HEK293T (cell line): ENCODE measurements at regions not wholly inside any gene's neighbourhood (a gene's known extent, or its start where the extent isn't known, plus 50 kb on each side); places are given as distances from the start of the nearest gene placed in this dataset.
A peak's percentile ranks its signal among the peaks of the same experiment; 100 is the strongest.

Experiments used
- CTCF ChIA-PET: fragments of 350-600 bp; formaldehyde crosslinking; extraction: SDS; loops from one replicate; lab custom pipeline; 2021; ENCODE audit warnings: antibody characterized with exemption, inconsistent platforms; lab: Yijun Ruan, JAX
- POLR2A ChIA-PET: fragments of 350-600 bp; formaldehyde crosslinking; extraction: SDS; loops from one replicate; lab custom pipeline; 2020; ENCODE audit warnings: antibody characterized with exemption, inconsistent platforms; lab: Yijun Ruan, JAX
- DNase-seq: peaks from one replicate; pipeline ENCODE4 v3.0.0; 2012; ENCODE audit warnings: mixed read lengths; ENCODE audit errors: extremely low spot score
- ARNT ChIP-seq: fragments of 450-650 bp; IDR thresholded peaks from 2 replicates; pipeline ENCODE4 v1.6.1; 2017; ENCODE audit warnings: mild to moderate bottlenecking
- BHLHE40 ChIP-seq: fragments of 450-650 bp; IDR thresholded peaks from 2 replicates; pipeline ENCODE4 v1.6.1; 2016; ENCODE audit warnings: mild to moderate bottlenecking, moderate library complexity, borderline replicate concordance
- CTBP1 ChIP-seq: fragments of 450-650 bp; IDR thresholded peaks from 2 replicates; pipeline ENCODE4 v1.6.1; 2016; ENCODE audit warnings: borderline replicate concordance
- ELF4 ChIP-seq: fragments of 450-650 bp; IDR thresholded peaks from 2 replicates; pipeline ENCODE4 v1.6.1; 2017; ENCODE audit warnings: antibody characterized with exemption
- FOXA1 ChIP-seq: fragments of 450-650 bp; IDR thresholded peaks from 2 replicates; pipeline ENCODE4 v1.6.1; 2016; ENCODE audit warnings: mild to moderate bottlenecking
- FOXK2 ChIP-seq: fragments of 450-650 bp; IDR thresholded peaks from 2 replicates; pipeline ENCODE4 v1.6.1; 2016; ENCODE audit warnings: mild to moderate bottlenecking
- FOXM1 ChIP-seq: fragments of 450-650 bp; IDR thresholded peaks from 2 replicates; pipeline ENCODE4 v1.6.1; 2017; ENCODE audit warnings: mild to moderate bottlenecking, borderline replicate concordance
- HDGF ChIP-seq: fragments of 450-650 bp; IDR thresholded peaks from 2 replicates; pipeline ENCODE4 v1.6.1; 2017; ENCODE audit warnings: antibody characterized with exemption, borderline replicate concordance
- L3MBTL2 ChIP-seq: fragments of 450-650 bp; conservative IDR thresholded peaks from 2 replicates; pipeline ENCODE4 v1.6.1; 2016; ENCODE audit warnings: mild to moderate bottlenecking
- LEF1 ChIP-seq: fragments of 450-650 bp; IDR thresholded peaks from 2 replicates; pipeline ENCODE4 v1.6.1; 2017; ENCODE audit warnings: mild to moderate bottlenecking, borderline replicate concordance
- NFRKB ChIP-seq: fragments of 450-650 bp; IDR thresholded peaks from 2 replicates; pipeline ENCODE4 v1.6.1; 2016; ENCODE audit warnings: mild to moderate bottlenecking, moderate library complexity
- PKNOX1 ChIP-seq: fragments of 450-650 bp; IDR thresholded peaks from 2 replicates; pipeline ENCODE4 v1.6.1; 2016
- SP1 ChIP-seq: fragments of 450-650 bp; IDR thresholded peaks from 2 replicates; pipeline ENCODE4 v1.6.1; 2017
- SUZ12 ChIP-seq: fragments of 450-650 bp; IDR thresholded peaks from 2 replicates; pipeline ENCODE4 v1.6.1; 2016; ENCODE audit warnings: mild to moderate bottlenecking
- TARDBP ChIP-seq: fragments of 450-650 bp; IDR thresholded peaks from 2 replicates; pipeline ENCODE4 v1.6.1; 2016
- ZNF384 ChIP-seq: fragments of 450-650 bp; IDR thresholded peaks from 2 replicates; pipeline ENCODE4 v1.6.1; 2016

- DNase-seq = no peak
- no peak for TF ChIP-seq FOXM1
- TF ChIP-seq LEF1 = no peak
- no peak for TF ChIP-seq FOXK2
- TF ChIP-seq FOXA1 = no peak
- no peak for TF ChIP-seq SUZ12
- no peak for TF ChIP-seq SP1
- ChIA-PET POLR2A (no interaction called here), CTCF (no interaction called here)
Measured at GRCh38 chr15:31251165-31251564, 75.5 kb upstream of the KLF13 start.

GRCh38 chr15:31252171-31252785 lies 74.4 kb upstream of the KLF13 start:
- POLR2A ChIA-PET = no interaction called here
- CTCF ChIA-PET = no interaction called here
- DNase-seq = no peak
- no peak for TF ChIP-seq TARDBP
- TF ChIP-seq PKNOX1 = no peak
- no peak for TF ChIP-seq HDGF
- no peak for TF ChIP-seq LEF1
- no peak for TF ChIP-seq SP1
- no peak for TF ChIP-seq FOXK2
- no peak for TF ChIP-seq L3MBTL2
- TF ChIP-seq FOXA1 = no peak
- TF ChIP-seq CTBP1 = no peak
- TF ChIP-seq ARNT = no peak
- no peak for TF ChIP-seq FOXM1
- no peak for TF ChIP-seq ELF4
- no peak for TF ChIP-seq ZNF384
- no peak for TF ChIP-seq SUZ12
- TF ChIP-seq NFRKB = no peak
- no peak for TF ChIP-seq BHLHE40

GRCh38 chr15:31254431-31255175 lies 72.0 kb upstream of the KLF13 start:
- ChIA-PET CTCF (interaction anchor here (0.8 to 1.2 kb wide), 2 partner anchors 9 to 184 kb away, joined by 3 to 4 read pairs; no protein-coding TSS in a partner anchor), POLR2A (no interaction called here)
- TF ChIP-seq NFRKB = no peak
- TF ChIP-seq FOXK2 = no peak
- TF ChIP-seq SUZ12 = no peak
- no peak for TF ChIP-seq SP1
- no peak for TF ChIP-seq FOXM1
- no peak for TF ChIP-seq LEF1
- TF ChIP-seq ZNF384 = no peak
- TF ChIP-seq HDGF = no peak
- no peak for TF ChIP-seq ARNT
- no peak for TF ChIP-seq PKNOX1
- TF ChIP-seq CTBP1 = no peak
- peak; percentile 23 for DNase-seq

GRCh38 chr15:31255176-31255510 lies 71.5 kb upstream of the KLF13 start:
- TF ChIP-seq BHLHE40 (no peak), FOXA1 (no peak), FOXM1 (no peak), NFRKB (no peak), ZNF384 (no peak), L3MBTL2 (no peak), ARNT (no peak), LEF1 (no peak), FOXK2 (no peak), TARDBP (no peak), SUZ12 (no peak), SP1 (no peak), PKNOX1 (no peak), ELF4 (no peak)
- CTCF ChIA-PET = interaction anchor here (1.2 kb wide), 1 partner anchor 183 kb away, joined by 4 read pairs; no protein-coding TSS in a partner anchor
- DNase-seq = no peak
- POLR2A ChIA-PET = no interaction called here

- DNase-seq = no peak
- ChIA-PET CTCF (no interaction called here), POLR2A (no interaction called here)
- TF ChIP-seq NFRKB (no peak), PKNOX1 (no peak), ZNF384 (no peak), SP1 (no peak), L3MBTL2 (no peak), ELF4 (no peak), LEF1 (no peak), FOXK2 (no peak), ARNT (no peak), TARDBP (no peak), FOXM1 (no peak), CTBP1 (no peak), BHLHE40 (no peak), SUZ12 (no peak)
Measured at GRCh38 chr15:31255732-31256377, 70.8 kb upstream of the KLF13 start.
